Activated naive CD4-positive, alpha-beta T cell treated with anti-CD3 and anti-CD28 coated beads, Interleukin-2, amount 50 U/mL, for 72 hours (primary cell): ENCODE measurements at regions not wholly inside any gene's neighbourhood (a gene's known extent, or its start where the extent isn't known, plus 50 kb on each side); places are given as distances from the start of the nearest gene placed in this dataset.
"Not testable (repeated sequence)": the region's sequence is repeated elsewhere in the genome, so short reads cannot be mapped to it uniquely, and the experiment has no call there.

Experiments
- ATAC-seq, 2 donors: fragments of 150-1000 bp; cut with Tn5 transposase; 2 replicates each; pipeline ENCODE4 v1.10.0; 2021; ENCODE audit warnings: mild to moderate bottlenecking in 2 of 2, moderate library complexity in 2 of 2
- DNase-seq, 2 donors: peaks; one replicate each; pipeline ENCODE4 v3.0.0; 2021 to 2022; ENCODE audit warnings: low spot score in 2 of 2
- H3K27ac Mint-ChIP-seq, 2 donors: one replicate each; pipeline ENCODE4 v1.8.0; 2022; ENCODE audit warnings: mild to moderate bottlenecking in 2 of 2, mixed read lengths in 2 of 2
- H3K36me3 Mint-ChIP-seq, 2 donors: one replicate each; pipeline ENCODE4 v1.8.0; 2022; ENCODE audit warnings: mixed read lengths in 2 of 2
- H3K9me3 Mint-ChIP-seq, 2 donors: one replicate each; pipeline ENCODE4 v1.8.0; 2022; ENCODE audit warnings: mixed read lengths in 2 of 2

GRCh38 chr10:107546986-107547385 lies 382.5 kb upstream of the SORCS1 start:
- DNase-seq (no peak), ATAC-seq (no peak)
- Mint-ChIP-seq H3K36me3 (peaks cover 0 to 11% of the 10 kb centered on the region in 2 donors), H3K27ac (no peak overlapping the region), H3K9me3 (peaks cover 20 to 25% of the 10 kb centered on the region in 2 donors)

- ATAC-seq (no peak), DNase-seq (no peak)
- no peak overlapping the region for H3K27ac Mint-ChIP-seq
- H3K36me3 Mint-ChIP-seq = peaks cover 0 to 11% of the 10 kb centered on the region in 2 donors
- peaks cover 20 to 25% of the 10 kb centered on the region in 2 donors for H3K9me3 Mint-ChIP-seq
These were observed 381.8 kb upstream of the SORCS1 start for GRCh38 chr10:107546284-107546683.

GRCh38 chr10:107545717-107546116 lies 381.2 kb upstream of the SORCS1 start:
- Mint-ChIP-seq H3K27ac (no peak overlapping the region), H3K9me3 (peaks cover 18 to 20% of the 10 kb centered on the region in 2 donors), H3K36me3 (peaks cover 0 to 11% of the 10 kb centered on the region in 2 donors)
- DNase-seq = no peak
- ATAC-seq = no peak

- Mint-ChIP-seq H3K36me3 (peaks cover 0 to 11% of the 10 kb centered on the region in 2 donors), H3K27ac (no peak overlapping the region), H3K9me3 (peaks cover 19 to 20% of the 10 kb centered on the region in 2 donors)
- ATAC-seq (no peak), DNase-seq (no peak)
These were observed 380.4 kb upstream of the SORCS1 start for GRCh38 chr10:107544706-107545520.

- Mint-ChIP-seq H3K27ac (no peak overlapping the region), H3K36me3 (no peaks in the 10 kb centered on the region), H3K9me3 (peaks cover 18 to 22% of the 10 kb centered on the region in 2 donors)
- ATAC-seq (no peak), DNase-seq (no peak)
These were observed 378.1 kb upstream of the SORCS1 start for GRCh38 chr10:107542607-107543006.

GRCh38 chr10:107542016-107542415 lies 377.5 kb upstream of the SORCS1 start:
- no peak overlapping the region for H3K27ac Mint-ChIP-seq
- DNase-seq (no peak), ATAC-seq (no peak)
- no peaks in the 10 kb centered on the region for H3K36me3 Mint-ChIP-seq
- peaks cover 18 to 27% of the 10 kb centered on the region in 2 donors for H3K9me3 Mint-ChIP-seq

- DNase-seq (no peak), ATAC-seq (no peak)
- Mint-ChIP-seq H3K27ac (no peak overlapping the region), H3K9me3 (peaks cover 18 to 23% of the 10 kb centered on the region in 2 donors), H3K36me3 (no peaks in the 10 kb centered on the region)
These were observed 376.5 kb upstream of the SORCS1 start for GRCh38 chr10:107540981-107541380.

- no peak for DNase-seq
- no peaks in the 10 kb centered on the region for H3K36me3 Mint-ChIP-seq
- no peak for ATAC-seq
- H3K9me3 Mint-ChIP-seq = peaks cover 9 to 12% of the 10 kb centered on the region in 2 donors
- H3K27ac Mint-ChIP-seq = no peak overlapping the region
These were observed 364.8 kb upstream of the SORCS1 start for GRCh38 chr10:107529350-107529749.

GRCh38 chr10:107520348-107520747 lies 355.8 kb upstream of the SORCS1 start:
- ATAC-seq (no peak), DNase-seq (no peak)
- no peak overlapping the region for H3K27ac Mint-ChIP-seq
- peaks cover 27 to 28% of the 10 kb centered on the region in 2 donors for H3K9me3 Mint-ChIP-seq
- H3K36me3 Mint-ChIP-seq = no peaks in the 10 kb centered on the region

- peaks cover 15 to 27% of the 10 kb centered on the region in 2 donors for H3K9me3 Mint-ChIP-seq
- H3K36me3 Mint-ChIP-seq = no peaks in the 10 kb centered on the region
- no peak for DNase-seq
- ATAC-seq = no peak
- no peak overlapping the region for H3K27ac Mint-ChIP-seq
These were observed 353.3 kb upstream of the SORCS1 start for GRCh38 chr10:107517811-107518210.

- no peak for ATAC-seq
- Mint-ChIP-seq H3K27ac (no peak overlapping the region), H3K36me3 (no peaks in the 10 kb centered on the region), H3K9me3 (peaks cover 15 to 27% of the 10 kb centered on the region in 2 donors)
- DNase-seq = no peak
These were observed 351.8 kb upstream of the SORCS1 start for GRCh38 chr10:107516349-107516748.

GRCh38 chr10:107504011-107504410 lies 339.5 kb upstream of the SORCS1 start:
- H3K9me3 Mint-ChIP-seq = peaks cover 32 to 35% of the 10 kb centered on the region in 2 donors
- not testable (repeated sequence) for H3K27ac Mint-ChIP-seq, DNase-seq, ATAC-seq
- peaks cover 5 to 13% of the 10 kb centered on the region in 2 donors for H3K36me3 Mint-ChIP-seq

GRCh38 chr10:107502229-107502985 lies 337.9 kb upstream of the SORCS1 start:
- DNase-seq = no peak
- no peak for ATAC-seq
- H3K36me3 Mint-ChIP-seq = peaks cover 5 to 13% of the 10 kb centered on the region in 2 donors
- no peak overlapping the region for H3K27ac Mint-ChIP-seq
- H3K9me3 Mint-ChIP-seq = peaks cover 19 to 22% of the 10 kb centered on the region in 2 donors

- no peak for DNase-seq
- Mint-ChIP-seq H3K36me3 (peaks cover 5 to 15% of the 10 kb centered on the region in 2 donors), H3K9me3 (peaks cover 25 to 26% of the 10 kb centered on the region in 2 donors), H3K27ac (no peak overlapping the region)
- no peak for ATAC-seq
These were observed 334.5 kb upstream of the SORCS1 start for GRCh38 chr10:107498983-107499382.

GRCh38 chr10:107497024-107497423 lies 332.5 kb upstream of the SORCS1 start:
- H3K27ac Mint-ChIP-seq = no peak overlapping the region

GRCh38 chr10:107496594-107496993 lies 332.1 kb upstream of the SORCS1 start:
- no peak for DNase-seq
- peaks cover 0 to 6% of the 10 kb centered on the region in 2 donors for H3K36me3 Mint-ChIP-seq
- no peak for ATAC-seq
- H3K27ac Mint-ChIP-seq = no peak overlapping the region
- H3K9me3 Mint-ChIP-seq = peaks cover 19 to 24% of the 10 kb centered on the region in 2 donors

More at GRCh38 chr10:107497024-107497423, 332.5 kb upstream of the SORCS1 start:
- DNase-seq = no peak
- no peak for ATAC-seq
- Mint-ChIP-seq H3K36me3 (peaks cover 0 to 6% of the 10 kb centered on the region in 2 donors), H3K9me3 (peaks cover 21 to 24% of the 10 kb centered on the region in 2 donors)

- Mint-ChIP-seq H3K36me3 (peaks cover 0 to 6% of the 10 kb centered on the region in 2 donors), H3K27ac (no peak overlapping the region), H3K9me3 (peaks cover 23 to 28% of the 10 kb centered on the region in 2 donors)
- ATAC-seq = no peak
- DNase-seq = no peak
These were observed 327.9 kb upstream of the SORCS1 start for GRCh38 chr10:107492389-107492788.
